HG02870 (cell line): ENCODE measurements at regions not wholly inside any gene's neighbourhood (a gene's known extent, or its start where the extent isn't known, plus 50 kb on each side); places are given as distances from the start of the nearest gene placed in this dataset.
"Not testable (repeated sequence)": the region's sequence is repeated elsewhere in the genome, so short reads cannot be mapped to it uniquely, and the experiment has no call there.

Experiments
- ATAC-seq: cut with Tn5 transposase; IDR thresholded peaks from one replicate; pipeline ENCODE4 v1.9.1; 2021; ENCODE audit warnings: mild to moderate bottlenecking, moderate library complexity; ENCODE audit not compliant: unreplicated experiment

DNA sequence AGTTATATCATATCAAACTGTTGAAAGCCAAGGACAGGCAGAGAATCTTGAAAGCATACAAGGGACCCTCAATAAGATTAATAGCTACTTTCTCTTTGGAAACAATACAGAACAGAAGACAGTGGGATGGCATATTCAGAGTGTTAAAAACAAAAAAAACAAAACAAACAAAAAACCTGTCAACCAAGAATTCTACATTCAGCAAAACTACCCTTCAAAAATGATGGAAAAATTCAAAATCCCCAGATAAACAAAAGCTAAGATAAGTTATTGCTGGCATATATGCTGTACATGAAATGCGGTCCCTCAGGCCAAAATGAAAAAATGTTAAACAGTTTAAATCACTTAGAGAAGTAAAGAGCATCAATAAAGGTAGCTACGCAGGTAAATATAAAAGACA is 425.1 kb downstream of the ACTL7B start:
- ATAC-seq, result no peak

DNA sequence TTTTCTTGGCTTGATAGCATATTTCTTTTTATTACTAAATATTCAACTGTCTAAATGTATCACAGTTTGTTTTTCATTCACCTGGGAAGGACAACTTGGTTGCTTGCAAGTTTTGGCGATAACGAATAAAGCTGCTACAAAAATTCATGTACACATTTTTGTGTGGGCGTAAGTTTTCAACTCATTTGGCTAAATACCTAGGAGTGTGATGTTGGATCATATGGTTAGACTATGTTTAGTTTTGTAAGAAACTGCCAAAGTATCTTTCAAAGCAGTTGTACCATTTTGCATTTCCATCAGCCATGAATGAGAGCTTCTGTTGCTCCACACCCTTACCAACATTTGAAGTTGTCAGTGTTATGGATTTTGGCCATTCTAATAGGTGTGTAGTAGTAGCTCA is 428.0 kb downstream of the ACTL7B start:
- no peak for ATAC-seq

DNA sequence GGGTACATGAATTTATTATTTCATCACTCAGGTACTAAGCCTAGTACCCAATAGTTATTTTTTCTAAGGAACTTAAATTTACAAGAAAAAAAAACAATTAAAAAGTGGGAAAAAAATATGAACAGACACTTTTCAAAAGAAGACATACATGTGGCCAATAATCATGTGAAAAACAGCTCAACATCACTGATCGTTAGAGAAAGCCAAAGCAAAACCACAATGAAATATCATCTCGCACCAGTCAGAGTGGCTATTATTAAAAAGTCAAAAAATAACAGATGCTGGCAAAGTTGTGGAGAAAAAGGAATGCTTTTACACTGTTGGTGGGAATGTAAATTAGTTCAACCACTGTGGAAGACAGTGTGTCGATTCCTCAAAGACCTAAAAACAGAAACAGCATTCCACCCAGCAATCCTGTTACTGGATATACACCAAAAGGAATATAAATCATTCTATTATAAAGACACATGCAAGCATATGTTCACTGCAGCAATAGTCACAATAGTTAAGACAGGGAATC is 429.3 kb downstream of the ACTL7B start:
- not testable (repeated sequence) for ATAC-seq

DNA sequence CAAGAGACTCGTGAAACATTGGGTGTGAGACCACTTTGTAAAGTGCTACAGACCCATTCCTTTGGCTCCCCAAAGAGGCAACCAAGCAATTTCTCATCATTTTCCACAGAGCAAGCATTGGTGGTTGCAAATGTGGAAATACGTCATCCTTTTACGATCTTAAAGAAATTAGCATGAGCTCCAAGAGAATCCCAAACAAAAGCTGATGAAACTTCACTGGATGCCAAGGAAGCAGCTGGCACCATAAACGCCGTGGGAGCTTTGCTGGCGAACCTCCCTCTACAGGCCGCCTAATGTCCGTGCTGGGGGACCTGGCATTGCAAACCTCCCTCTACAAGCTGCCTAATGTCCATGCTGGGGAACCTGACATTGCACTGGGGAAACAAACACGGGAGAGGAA is 432.4 kb downstream of the ACTL7B start:
- no peak for ATAC-seq

DNA sequence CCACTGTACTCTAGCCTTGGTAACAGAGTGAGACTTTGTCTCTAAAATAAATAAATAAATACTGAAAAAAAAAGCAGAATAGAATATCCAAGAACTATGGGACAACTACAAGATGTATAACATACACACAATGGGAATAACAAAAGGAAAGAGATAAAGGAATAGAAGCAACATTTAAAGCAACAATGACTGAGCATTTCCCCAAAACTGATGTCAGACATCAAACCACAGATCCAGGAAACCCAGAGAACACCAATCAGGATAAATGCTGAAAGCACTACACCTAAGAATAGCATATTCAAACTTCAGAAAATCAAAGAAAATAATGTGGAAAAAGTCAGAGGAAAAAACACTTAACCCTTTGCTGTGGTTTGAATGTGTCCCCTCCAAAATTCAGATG is 436.4 kb downstream of the ACTL7B start:
- no peak for ATAC-seq

DNA sequence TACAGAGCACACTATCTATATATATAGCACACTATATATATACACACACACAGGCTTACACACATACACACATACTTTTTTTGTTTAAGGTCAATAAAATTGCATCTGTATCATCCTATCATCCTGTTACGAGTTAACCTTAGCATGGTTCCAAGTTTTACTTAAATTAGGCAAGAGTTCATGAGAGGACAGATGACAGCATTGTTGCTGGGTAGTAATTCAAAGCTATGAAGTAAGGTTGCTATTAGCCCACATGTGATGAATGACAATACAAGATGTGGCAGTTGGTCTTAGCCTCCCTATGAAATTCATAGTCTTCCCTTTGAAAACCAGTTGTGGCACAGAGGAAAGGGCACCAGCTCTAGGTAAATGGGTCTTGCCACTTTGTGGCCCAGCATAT is 438.1 kb downstream of the ACTL7B start:
- ATAC-seq, result no peak

DNA sequence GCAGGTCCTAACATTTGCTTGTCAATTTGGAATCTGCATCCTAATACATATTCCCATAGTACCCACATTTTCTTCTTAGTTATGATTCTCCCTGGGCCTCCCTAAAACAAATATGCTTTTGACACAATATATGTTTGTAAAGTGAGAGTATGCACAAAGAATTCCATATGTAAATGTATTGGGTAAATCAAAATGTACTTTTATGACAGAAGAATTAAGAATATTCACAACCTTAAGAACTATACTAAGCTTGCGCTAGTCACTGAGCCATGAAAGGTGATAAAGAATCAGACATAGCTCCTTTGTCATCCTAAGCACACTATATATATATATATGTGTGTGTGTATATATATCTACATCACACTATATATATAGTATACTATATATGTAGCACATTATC is 438.5 kb downstream of the ACTL7B start:
- no peak for ATAC-seq

DNA sequence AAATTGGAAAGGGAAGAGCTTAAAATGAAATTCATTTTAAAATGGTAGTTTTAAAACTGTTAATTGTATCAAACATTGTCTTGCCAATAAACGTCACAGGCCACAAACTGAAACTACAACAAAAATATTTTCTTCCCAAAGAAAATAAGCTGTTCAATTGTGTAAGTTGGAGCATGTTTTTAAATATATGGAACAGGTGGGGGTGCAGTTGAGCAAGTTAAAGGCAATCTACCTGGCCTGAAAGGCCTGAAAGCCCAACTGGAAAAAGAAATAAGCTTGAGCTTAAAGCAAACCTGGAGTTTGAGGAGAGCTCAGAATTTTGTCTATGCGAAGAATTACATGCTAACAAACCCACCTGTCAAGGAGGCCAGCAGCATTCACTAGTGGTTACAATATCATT is 439.5 kb downstream of the ACTL7B start:
- no peak for ATAC-seq

DNA sequence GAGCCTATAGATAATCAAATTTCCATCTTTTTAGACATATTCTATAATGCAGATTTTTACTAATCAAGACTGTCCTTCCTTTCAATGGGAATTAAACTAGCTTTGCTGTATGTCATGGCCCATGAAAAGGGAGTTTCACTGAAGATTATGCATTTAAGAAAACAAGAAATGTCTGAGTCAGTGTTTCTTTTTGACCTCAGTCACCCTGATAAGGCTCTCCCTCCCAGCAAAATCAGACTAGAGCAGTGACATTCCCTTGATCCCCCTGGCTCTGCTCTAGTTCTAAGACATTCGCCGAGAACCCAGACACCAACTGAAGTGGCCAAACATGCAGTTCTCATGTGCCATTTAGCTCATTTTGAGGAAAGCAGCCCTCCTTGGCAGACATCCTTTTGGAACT is 442.0 kb downstream of the ACTL7B start:
- no peak for ATAC-seq

DNA sequence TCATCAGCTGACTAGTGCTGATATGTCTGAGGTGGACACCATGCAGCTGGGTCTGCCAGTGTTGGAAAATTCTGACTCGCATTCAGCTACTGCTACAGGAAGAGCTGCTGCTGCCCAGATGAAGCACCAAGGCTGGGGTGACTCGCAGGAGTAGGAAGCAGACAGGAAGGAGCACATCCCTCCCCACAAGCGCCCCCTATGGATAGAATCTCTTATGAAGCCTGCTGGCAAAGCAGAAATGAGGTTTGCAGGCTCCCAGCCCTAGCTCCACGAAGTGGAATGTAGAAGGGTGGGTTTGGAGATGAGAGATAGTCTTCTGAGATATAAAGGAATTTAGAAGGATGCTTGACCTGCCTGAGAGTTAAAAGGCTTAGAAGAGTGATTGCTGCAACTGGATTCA is 443.0 kb downstream of the ACTL7B start:
- no peak for ATAC-seq

DNA sequence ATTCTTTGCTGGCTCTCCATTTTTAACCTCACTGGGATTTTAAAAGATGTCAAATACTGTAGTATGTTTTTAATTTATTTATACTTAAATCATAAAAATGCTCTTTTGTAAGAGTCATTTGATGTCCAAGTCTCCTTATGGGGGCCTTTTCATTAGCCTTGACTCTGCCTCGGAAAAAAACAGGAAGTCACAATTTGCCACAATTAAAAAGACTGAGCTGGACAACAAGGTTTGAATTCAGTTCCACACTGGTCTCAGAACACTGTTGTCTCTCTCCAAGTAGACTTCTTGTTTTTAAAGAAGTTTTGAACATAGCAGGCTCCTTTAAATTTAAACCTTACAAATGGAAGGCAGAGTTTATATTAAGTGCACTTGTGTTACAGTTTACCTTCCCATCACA is 444.2 kb downstream of the ACTL7B start:
- no peak for ATAC-seq

DNA sequence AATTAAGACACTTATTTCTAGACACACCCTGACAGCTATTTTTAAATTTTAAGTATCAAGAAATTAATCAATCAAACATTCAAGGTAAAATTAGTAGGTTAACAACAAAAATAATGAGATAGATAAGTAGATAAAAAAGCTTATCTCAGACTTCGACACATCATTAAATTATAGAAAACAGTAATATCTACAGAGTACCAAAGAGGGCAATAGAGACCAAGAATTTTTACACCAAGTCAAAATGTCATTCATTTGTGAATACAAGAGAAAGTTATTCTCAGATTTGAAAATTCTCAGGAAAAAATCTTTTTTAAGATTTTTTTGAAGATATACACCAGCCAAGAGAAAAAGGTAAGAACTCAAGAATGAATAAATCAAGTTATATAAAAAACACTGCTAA is 445.6 kb downstream of the ACTL7B start:
- ATAC-seq, result no peak

DNA sequence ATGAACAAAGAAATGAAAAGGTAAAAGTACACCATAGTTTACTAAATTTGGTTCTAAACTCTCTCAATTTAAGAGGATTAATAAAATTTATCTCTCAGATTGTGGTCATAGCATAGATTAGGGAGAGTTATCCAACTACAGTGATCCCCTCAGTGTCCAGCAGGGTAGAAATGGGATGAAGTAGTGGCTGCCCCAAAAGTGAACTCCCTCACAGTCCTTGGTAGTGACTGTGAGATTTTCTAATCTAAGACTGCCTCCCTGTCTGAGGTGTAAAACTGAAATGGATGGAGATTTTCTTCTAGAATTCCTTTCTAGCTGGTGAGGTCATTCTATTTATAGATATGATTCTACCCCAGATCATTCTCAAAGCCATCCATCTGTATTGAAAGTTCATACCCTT is 455.5 kb downstream of the ACTL7B start:
- ATAC-seq, result no peak

DNA sequence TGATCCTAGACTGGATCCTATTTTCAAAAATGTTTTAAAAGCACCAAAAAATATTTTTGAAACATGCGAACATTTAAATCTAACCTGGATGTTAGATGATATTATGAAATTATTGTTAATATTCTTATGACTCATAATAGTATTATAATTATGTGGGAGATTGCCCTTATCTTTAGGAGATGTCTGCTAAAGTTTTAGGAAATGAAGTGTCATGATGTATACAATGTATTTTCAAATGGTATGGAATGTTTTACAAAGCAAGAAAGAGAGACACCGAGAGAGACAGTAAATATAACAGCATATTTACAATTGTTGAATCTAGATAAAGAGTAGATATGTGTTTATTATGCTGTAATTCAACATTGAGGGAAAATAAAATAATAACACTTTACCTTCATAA is 455.9 kb downstream of the ACTL7B start:
- ATAC-seq, result no peak

DNA sequence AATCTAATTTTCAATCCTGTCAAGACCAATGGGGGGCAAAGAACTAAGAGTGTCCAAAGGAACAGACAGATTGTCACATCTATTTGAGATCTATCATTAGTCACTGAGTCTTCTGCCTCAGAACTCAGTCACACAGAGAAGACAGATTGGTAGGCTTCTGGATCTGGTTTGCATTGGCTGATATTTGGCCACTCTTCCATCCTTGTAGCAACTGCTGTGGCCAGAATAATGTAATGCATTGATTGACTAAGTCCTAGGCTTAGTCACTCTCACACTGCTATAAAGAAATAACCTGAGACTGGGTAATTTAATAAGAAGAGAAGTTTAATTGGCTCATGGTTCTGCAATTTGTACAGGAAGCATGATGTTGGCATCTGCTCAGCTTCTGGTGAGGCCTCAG is 458.5 kb downstream of the ACTL7B start:
- ATAC-seq, result no peak

DNA sequence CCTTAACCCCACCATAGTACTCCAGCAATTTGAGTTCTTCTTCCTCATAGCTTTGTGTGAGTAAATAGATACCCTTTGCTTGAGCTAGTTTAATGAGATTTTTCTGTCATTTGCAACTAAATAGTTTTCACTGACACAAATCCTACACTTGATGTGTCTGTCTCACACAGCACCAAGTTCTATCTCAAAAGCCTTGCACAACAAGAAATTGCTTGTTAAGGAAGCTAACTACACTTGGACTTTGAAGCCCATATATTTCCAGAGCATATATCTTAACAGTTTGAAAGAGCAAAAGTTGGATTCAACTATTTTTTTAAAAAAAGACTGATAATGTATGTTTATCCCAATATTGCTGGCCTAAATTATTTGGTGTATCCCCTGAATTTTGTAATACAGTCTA is 459.2 kb downstream of the ACTL7B start:
- no peak for ATAC-seq

DNA sequence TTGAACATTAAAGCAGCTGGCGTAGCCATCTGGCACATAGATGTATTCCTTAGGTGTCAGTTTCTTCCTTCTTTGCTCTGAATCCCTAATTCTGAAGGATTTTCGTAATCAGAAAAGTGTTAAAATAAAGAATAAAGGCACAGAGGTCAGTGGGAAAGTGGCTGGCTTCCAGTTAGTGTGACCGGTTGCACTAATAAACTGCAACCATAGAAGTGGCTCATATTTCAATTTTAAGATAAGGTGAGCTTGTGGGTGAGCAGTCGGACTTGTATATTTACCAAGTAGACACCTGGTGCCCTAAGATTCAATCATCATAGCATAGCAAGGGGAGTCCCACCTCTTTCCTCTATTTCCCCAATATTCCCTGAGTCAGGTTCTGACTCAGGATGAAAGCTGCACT is 459.6 kb downstream of the ACTL7B start:
- ATAC-seq, result no peak

DNA sequence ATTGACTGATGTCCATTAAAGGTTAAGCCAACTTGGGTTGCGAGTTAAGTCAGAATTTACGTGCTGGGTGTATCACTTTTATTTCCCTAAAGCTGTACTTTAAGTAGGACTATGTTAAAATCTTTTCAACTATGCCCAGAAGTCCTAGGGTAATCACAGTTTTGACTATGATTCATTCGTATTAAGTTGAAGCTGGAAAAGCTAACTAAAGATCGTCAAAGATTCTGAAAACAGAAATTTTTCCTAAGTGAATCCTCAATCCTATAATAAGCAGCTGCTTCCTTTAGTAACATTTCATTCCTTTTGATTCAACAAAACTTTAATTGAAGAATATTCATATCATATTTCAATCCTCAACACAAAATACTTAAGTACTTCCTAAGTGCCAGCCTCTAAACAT is 460.4 kb downstream of the ACTL7B start:
- no peak for ATAC-seq

DNA sequence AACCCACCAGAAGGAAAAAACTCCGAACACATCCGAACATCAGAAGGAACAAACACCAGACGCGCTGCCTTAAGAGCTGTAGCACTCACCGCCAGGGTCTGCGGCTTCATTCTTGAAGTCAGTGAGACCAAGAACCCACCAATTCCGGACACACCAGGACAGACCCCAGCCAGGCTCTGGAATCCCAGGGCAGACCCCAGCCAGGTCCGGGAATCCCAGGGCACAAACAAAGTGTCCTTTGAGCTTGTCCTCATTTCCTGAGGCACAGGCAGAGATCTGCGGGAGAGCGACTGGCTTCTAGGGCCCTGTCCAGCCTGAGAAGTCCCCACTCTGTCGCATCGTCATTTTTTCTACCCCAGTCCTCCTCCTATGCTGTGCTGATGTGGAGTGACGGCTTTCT is 461.1 kb downstream of the ACTL7B start:
- ATAC-seq, result no peak

DNA sequence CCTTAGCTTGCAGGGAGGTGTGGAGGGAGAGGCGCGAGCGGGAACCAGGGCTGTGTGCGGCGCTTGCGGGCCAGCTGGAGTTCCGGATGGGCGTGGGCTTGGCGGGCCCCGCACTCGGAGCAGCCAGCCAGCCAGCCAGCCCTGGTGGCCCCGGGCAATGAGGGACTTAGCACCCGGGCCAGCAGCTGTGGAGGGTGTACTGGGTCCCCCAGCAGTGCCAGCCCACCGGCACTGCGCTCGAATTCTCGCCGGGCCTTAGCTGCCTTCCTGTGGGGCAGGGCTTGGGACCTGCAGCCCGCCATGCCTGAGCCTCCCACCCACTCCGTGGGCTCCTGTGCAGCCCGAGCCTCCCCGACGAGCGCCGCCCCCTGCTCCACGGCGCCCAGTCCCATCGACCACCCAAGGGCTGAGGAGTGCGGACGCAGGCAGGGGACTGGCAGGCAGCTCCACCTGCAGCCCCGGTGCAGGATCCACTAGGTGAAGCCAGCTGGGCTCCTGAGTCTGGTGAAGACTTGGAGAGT is 462.2 kb downstream of the ACTL7B start:
- ATAC-seq, result not testable (repeated sequence)

DNA sequence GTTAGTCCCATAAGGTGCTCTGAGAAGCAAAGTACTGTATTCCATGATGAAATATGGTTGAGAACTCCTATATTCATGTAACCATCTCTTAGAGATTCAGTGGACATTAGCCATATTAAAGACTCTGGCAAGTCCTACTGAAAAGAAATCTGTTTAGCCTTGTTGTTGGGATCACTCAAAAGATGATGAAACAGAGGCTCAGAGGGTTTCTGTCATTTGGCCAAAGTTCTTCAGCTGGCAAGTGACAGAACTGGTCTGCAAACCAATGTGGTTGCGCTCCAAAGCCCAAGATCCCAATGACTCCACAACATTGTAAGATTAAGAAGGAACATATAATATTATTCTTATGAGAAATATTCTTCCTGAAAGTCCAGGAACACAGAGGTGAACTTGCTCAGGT is 462.9 kb downstream of the ACTL7B start:
- ATAC-seq, result no peak

DNA sequence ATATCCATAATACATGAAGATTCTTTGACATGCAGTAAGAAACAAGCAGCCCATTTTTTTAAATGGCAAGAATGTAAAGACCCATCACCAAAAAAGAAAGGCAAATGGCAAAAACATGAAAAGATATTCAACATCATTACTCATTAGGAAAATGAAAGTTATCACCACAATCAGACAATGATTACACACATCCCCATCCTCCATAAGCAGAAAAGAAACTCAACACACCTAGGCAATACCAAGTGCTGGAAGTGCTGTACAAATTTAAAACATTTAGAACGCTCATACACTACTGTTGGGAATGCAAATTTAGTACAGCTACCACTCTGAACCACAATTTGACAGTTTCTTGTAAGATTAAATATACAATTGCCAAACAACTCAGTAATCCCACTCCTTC is 466.7 kb downstream of the ACTL7B start:
- ATAC-seq, result no peak

DNA sequence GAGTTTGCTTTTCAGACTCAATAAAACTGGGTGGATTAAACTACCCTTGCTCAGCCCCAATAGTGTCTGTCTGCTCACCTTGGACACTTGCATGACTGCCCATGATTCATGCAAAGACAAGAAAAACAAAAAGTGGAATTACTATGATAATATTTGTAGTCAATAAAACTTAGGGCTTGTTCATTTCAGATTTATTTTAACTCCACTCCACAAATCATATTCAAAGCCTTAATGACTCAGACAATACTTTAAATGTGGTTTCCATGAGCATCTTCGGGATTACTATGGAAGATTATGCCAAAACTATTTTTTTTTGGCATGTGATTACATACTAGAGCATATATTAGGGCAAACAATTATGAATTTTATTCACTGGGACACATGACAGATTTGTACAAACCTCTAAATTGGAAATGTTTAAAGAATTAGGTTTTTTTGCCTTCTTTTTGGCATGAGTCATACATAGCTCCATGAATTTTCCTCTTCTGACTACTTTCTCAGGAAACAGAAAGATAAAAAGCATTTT is 468.9 kb downstream of the ACTL7B start:
- no peak for ATAC-seq
